ENCODE measurements at regions not wholly inside any gene's neighbourhood (a gene's known extent, or its start where the extent isn't known, plus 50 kb on each side); places are given as distances from the start of the nearest gene placed in this dataset.

DNA sequence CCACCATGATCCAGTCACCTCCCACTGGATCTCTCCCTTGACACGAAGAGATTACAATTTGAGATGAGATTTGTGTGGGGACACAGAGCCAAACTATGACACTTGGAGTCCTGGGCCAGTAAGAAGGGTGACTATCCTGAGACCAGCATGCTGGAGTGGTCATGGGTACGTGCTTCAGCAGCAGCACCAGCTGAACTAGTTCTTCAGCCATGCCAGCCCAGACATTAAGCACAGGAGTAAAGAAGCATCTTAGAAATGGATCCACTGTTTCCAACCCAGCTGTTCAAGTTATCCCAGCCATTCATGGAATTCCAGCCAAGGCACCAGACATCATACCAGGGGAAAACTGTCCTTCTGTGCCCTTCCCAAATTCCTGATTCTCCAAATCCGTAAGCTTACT lies 370.0 kb downstream of the MAFB start:
- H3K36me3 ChIP-seq (ENCODE audit: control insufficient read depth, insufficient read depth, low read length, severe bottlenecking): no peaks in the 10 kb centered on the region
- H3K4me3 ChIP-seq (ENCODE audit: low read length): no peak overlapping the region
- no peak for DNase-seq (ENCODE audit: low read depth)
- H3K9me3 ChIP-seq (ENCODE audit: control insufficient read depth, low read length): no peaks in the 10 kb centered on the region
- peaks cover 8% of the 10 kb centered on the region for H3K4me1 ChIP-seq (ENCODE audit: control insufficient read depth, insufficient read depth, low read length)
- H3K27me3 ChIP-seq (replicated peaks; ENCODE audit: control insufficient read depth, insufficient read depth, low read length): peaks cover 28% of the 10 kb centered on the region
- no peak overlapping the region for H3K9ac ChIP-seq (ENCODE audit: low read length)

DNA sequence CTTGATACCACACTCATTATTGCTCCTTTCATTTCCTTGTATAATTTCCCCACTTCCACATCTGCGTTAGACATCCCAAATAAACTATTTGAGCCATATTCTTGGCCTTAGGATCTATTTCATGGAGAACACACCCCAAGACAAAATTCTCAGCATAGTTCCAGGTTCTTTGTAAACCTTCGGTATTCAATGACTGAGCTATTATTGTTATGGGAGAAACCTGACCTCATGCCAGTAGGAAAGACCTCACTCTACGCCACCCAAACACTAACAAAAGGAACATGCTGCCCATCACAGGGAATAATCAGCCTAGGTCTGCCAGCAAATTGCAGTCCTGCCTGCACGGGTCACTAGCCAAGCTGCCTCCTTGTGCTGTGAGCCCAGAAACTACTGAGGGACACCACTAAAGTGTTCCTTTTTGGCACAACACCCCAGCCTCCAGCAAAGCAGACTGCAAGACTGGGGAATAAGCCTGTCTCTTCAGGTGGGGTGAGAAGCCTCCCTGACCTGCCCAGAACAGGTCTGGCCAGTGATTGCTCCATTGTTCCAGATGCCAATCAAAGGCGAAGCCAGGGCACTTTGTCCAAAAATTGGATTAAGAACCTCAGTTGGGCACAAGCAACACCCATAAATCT lies 371.8 kb downstream of the MAFB start:
- no peak overlapping the region for H3K9ac ChIP-seq (ENCODE audit: low read length)
- DNase-seq (ENCODE audit: low read depth): no peak
- H3K36me3 ChIP-seq (ENCODE audit: control insufficient read depth, insufficient read depth, low read length, severe bottlenecking): no peaks in the 10 kb centered on the region
- peaks cover 35% of the 10 kb centered on the region for H3K27me3 ChIP-seq (replicated peaks; ENCODE audit: control insufficient read depth, insufficient read depth, low read length)
- H3K9me3 ChIP-seq (ENCODE audit: control insufficient read depth, low read length): no peaks in the 10 kb centered on the region
- no peak overlapping the region for H3K4me3 ChIP-seq (ENCODE audit: low read length)
- peaks cover 4% of the 10 kb centered on the region for H3K4me1 ChIP-seq (ENCODE audit: control insufficient read depth, insufficient read depth, low read length)

DNA sequence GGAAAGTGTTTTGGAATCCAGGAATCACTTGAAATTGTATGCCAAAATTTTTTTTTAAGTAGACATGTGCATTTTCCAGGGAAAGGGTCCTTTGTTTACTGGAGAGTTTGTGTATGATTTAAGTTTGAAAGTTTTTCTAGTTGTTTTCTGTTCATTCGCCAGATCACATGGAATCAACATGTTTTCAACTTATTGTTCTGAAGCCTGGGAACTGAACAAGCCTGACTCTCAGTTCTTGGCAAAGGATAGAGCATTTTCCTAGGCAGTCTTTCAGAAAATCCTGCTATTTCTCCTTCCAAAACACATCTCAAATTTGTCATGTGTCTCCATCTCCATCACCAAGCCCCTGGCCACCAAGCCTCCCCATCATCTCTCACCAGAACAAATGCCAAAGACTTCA lies 374.8 kb downstream of the MAFB start:
- H3K4me1 ChIP-seq (ENCODE audit: control insufficient read depth, insufficient read depth, low read length): peaks cover 4% of the 10 kb centered on the region
- DNase-seq (ENCODE audit: low read depth): no peak
- H3K27me3 ChIP-seq (replicated peaks; ENCODE audit: control insufficient read depth, insufficient read depth, low read length): peaks cover 28% of the 10 kb centered on the region
- no peak overlapping the region for H3K4me3 ChIP-seq (ENCODE audit: low read length)
- no peak overlapping the region for H3K9ac ChIP-seq (ENCODE audit: low read length)
- H3K36me3 ChIP-seq (ENCODE audit: control insufficient read depth, insufficient read depth, low read length, severe bottlenecking): no peaks in the 10 kb centered on the region
- no peaks in the 10 kb centered on the region for H3K9me3 ChIP-seq (ENCODE audit: control insufficient read depth, low read length)

DNA sequence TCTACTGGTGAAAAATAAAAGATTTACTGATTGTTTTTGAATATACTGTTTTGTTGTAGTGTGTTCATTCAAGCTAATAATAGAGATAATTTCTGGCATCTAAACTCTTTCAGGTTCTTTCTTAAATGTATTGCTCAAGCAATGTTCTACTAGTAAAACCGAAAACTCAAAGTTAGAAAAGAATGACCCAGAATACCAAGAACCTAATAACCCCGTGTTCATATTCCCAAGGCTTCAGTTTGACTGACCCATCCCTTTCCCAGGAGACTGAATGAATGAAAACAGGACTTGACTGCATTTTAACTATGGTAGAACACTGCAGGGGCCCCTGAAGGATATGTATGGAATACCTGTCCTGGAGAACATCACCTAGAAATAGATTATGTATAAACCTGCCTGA lies 375.3 kb downstream of the MAFB start:
- H3K9me3 ChIP-seq (ENCODE audit: control insufficient read depth, low read length): no peaks in the 10 kb centered on the region
- H3K36me3 ChIP-seq (ENCODE audit: control insufficient read depth, insufficient read depth, low read length, severe bottlenecking): no peaks in the 10 kb centered on the region
- H3K27me3 ChIP-seq (replicated peaks; ENCODE audit: control insufficient read depth, insufficient read depth, low read length): peaks cover 23% of the 10 kb centered on the region
- no peak for DNase-seq (ENCODE audit: low read depth)
- H3K9ac ChIP-seq (ENCODE audit: low read length): no peak overlapping the region
- no peak overlapping the region for H3K4me3 ChIP-seq (ENCODE audit: low read length)
- peaks cover 4% of the 10 kb centered on the region for H3K4me1 ChIP-seq (ENCODE audit: control insufficient read depth, insufficient read depth, low read length)

DNA sequence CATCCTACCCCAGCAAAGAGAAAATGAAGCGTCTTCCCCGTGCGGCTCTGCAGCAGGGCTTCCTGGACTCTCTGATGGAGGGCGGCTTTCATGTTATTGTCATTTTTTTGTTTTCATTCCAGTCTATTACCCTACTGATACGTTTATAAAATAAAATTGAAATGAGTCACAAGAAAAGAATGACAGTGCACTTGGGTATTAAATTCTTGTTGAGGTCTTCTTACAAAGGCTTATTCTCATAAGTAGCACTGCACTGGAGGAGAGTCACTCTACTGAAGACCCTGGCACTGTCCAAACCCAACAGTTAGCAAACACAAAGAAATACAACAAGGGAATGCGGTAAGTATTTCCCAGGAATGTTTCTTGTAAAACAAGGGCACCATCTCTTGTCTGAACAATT lies 379.3 kb downstream of the MAFB start:
- no peaks in the 10 kb centered on the region for H3K9me3 ChIP-seq (ENCODE audit: control insufficient read depth, low read length)
- no peak overlapping the region for H3K9ac ChIP-seq (ENCODE audit: low read length)
- peaks cover 13% of the 10 kb centered on the region for H3K27me3 ChIP-seq (replicated peaks; ENCODE audit: control insufficient read depth, insufficient read depth, low read length)
- no peak for DNase-seq (ENCODE audit: low read depth)
- H3K36me3 ChIP-seq (ENCODE audit: control insufficient read depth, insufficient read depth, low read length, severe bottlenecking): no peaks in the 10 kb centered on the region
- H3K4me3 ChIP-seq (ENCODE audit: low read length): no peak overlapping the region
- H3K4me1 ChIP-seq (ENCODE audit: control insufficient read depth, insufficient read depth, low read length): peaks cover 4% of the 10 kb centered on the region

DNA sequence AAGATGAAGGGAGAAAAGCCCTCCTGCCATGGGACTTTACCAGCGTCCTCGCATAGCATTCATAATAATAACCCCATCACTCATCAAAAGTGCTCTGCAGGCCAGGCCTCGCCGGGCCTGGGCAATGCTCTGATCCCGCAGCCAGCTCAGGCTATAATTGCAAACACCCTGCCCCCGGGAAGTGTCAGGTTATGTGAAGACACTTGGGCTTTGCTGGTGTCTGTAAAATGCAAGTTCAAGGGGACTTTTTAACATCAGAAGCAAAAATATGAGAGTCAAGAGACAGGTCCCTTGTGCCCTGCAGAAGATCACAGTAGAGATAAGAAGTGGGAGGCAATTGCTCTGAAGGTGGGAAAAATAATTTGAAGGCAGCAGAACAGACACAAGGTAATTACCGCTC lies 381.0 kb downstream of the MAFB start:
- no peak overlapping the region for H3K4me3 ChIP-seq (ENCODE audit: low read length)
- no peaks in the 10 kb centered on the region for H3K36me3 ChIP-seq (ENCODE audit: control insufficient read depth, insufficient read depth, low read length, severe bottlenecking)
- no peak for DNase-seq (ENCODE audit: low read depth)
- H3K9ac ChIP-seq (ENCODE audit: low read length): no peak overlapping the region
- H3K4me1 ChIP-seq (ENCODE audit: control insufficient read depth, insufficient read depth, low read length): no peaks in the 10 kb centered on the region
- H3K9me3 ChIP-seq (ENCODE audit: control insufficient read depth, low read length): no peaks in the 10 kb centered on the region
- H3K27me3 ChIP-seq (replicated peaks; ENCODE audit: control insufficient read depth, insufficient read depth, low read length): peaks cover 10% of the 10 kb centered on the region

DNA sequence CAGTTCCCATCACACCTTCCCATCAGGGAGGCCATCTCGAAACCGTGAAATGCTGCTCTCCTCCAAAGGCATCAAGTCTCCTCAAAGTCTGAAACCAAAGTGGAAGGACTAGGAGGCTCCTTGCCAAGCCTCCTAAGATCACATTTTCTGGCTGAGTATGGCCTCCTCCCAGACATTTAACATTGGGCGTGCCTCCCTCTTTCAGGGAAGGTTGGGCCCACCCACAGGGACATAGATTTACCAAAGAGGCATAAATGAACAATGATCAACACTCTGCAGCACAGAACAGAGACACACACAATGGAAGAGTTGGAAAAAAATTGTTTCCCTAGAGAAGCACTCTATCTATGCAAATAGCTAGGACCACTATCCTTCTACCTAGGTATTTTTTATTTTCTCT lies 381.8 kb downstream of the MAFB start:
- no peaks in the 10 kb centered on the region for H3K4me1 ChIP-seq (ENCODE audit: control insufficient read depth, insufficient read depth, low read length)
- peaks cover 6% of the 10 kb centered on the region for H3K27me3 ChIP-seq (replicated peaks; ENCODE audit: control insufficient read depth, insufficient read depth, low read length)
- H3K9me3 ChIP-seq (ENCODE audit: control insufficient read depth, low read length): no peaks in the 10 kb centered on the region
- no peak overlapping the region for H3K9ac ChIP-seq (ENCODE audit: low read length)
- no peak for DNase-seq (ENCODE audit: low read depth)
- H3K4me3 ChIP-seq (ENCODE audit: low read length): no peak overlapping the region
- H3K36me3 ChIP-seq (ENCODE audit: control insufficient read depth, insufficient read depth, low read length, severe bottlenecking): no peaks in the 10 kb centered on the region

DNA sequence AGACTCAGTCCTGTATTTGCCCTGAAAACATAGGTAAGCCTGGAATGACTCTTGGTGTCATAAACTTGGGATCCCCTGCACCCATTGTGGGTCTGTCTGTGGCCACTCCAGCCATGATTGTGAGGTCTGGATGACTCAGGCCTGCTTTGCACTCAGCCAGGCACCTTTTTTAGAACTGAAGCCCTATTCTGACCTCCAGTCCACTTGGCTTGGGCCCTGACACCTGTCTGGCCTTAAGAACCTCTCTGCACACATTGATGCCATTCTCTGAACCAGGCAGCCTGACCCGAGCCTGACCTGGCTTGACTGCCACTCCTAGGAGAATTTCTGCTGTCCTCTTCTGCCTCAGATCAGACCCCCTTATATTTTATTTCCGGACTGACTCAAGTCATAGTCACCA lies 383.7 kb downstream of the MAFB start:
- no peak overlapping the region for H3K4me3 ChIP-seq (ENCODE audit: low read length)
- H3K36me3 ChIP-seq (ENCODE audit: control insufficient read depth, insufficient read depth, low read length, severe bottlenecking): no peaks in the 10 kb centered on the region
- peaks cover 6% of the 10 kb centered on the region for H3K27me3 ChIP-seq (replicated peaks; ENCODE audit: control insufficient read depth, insufficient read depth, low read length)
- no peaks in the 10 kb centered on the region for H3K4me1 ChIP-seq (ENCODE audit: control insufficient read depth, insufficient read depth, low read length)
- no peak for DNase-seq (ENCODE audit: low read depth)
- no peak overlapping the region for H3K9ac ChIP-seq (ENCODE audit: low read length)
- no peaks in the 10 kb centered on the region for H3K9me3 ChIP-seq (ENCODE audit: control insufficient read depth, low read length)

DNA sequence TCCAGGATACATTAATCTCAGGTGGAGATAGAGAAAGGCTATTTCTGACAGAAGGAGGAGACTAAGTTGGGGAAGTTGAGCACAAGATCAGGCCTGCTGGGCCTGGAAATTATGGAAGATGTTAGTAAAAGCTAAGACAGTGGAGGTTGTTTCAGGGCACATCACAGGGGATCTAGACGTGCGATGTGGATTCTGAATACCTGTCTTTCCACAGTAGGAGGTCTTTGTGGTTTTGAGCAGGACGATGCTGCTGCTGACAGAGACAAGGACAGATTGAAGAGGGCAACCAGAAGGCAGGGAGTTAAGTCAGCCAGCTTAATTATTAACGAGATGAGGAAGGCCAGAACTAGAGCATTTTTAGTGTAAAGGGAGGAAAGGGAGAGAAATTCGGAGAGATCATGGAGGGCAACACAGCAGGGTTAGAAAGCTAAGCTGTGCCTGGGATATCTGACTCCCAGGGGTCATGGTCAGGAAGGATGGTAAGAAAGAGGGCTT lies 384.9 kb downstream of the MAFB start:
- H3K9me3 ChIP-seq (ENCODE audit: control insufficient read depth, low read length): no peaks in the 10 kb centered on the region
- no peaks in the 10 kb centered on the region for H3K36me3 ChIP-seq (ENCODE audit: control insufficient read depth, insufficient read depth, low read length, severe bottlenecking)
- H3K27me3 ChIP-seq (replicated peaks; ENCODE audit: control insufficient read depth, insufficient read depth, low read length): peaks cover 12% of the 10 kb centered on the region
- no peak overlapping the region for H3K4me3 ChIP-seq (ENCODE audit: low read length)
- DNase-seq (ENCODE audit: low read depth): no peak
- H3K9ac ChIP-seq (ENCODE audit: low read length): no peak overlapping the region
- H3K4me1 ChIP-seq (ENCODE audit: control insufficient read depth, insufficient read depth, low read length): no peaks in the 10 kb centered on the region

DNA sequence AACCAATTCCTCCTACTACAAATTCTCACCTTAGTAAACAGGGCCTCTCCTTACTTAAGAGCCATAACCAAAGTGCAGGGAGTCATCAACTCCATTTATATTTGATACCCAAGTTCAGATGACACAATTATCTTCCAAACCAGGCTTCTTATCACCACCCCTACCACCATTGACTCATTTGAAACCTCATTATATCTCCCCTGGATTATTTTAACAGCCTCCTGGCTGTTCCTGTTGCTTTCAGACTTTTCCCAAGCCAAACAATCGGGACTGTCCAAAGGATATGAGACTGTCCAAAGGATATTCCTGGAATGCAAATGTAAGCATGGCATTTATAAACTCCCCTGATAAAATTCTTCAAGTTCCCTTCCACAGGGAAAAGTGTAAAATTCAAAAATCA lies 394.3 kb downstream of the MAFB start:
- Histone ChIP-seq H3K4me1 (ENCODE audit: control insufficient read depth, insufficient read depth, low read length) (peaks cover 30% of the 10 kb centered on the region), H3K9ac (ENCODE audit: low read length) (no peak overlapping the region), H3K36me3 (ENCODE audit: control insufficient read depth, insufficient read depth, low read length, severe bottlenecking) (no peaks in the 10 kb centered on the region), H3K4me3 (ENCODE audit: low read length) (no peak overlapping the region), H3K9me3 (ENCODE audit: control insufficient read depth, low read length) (peaks cover 19% of the 10 kb centered on the region), H3K27me3 (replicated peaks; ENCODE audit: control insufficient read depth, insufficient read depth, low read length) (peaks cover 16% of the 10 kb centered on the region)
- no peak for DNase-seq (ENCODE audit: low read depth)

DNA sequence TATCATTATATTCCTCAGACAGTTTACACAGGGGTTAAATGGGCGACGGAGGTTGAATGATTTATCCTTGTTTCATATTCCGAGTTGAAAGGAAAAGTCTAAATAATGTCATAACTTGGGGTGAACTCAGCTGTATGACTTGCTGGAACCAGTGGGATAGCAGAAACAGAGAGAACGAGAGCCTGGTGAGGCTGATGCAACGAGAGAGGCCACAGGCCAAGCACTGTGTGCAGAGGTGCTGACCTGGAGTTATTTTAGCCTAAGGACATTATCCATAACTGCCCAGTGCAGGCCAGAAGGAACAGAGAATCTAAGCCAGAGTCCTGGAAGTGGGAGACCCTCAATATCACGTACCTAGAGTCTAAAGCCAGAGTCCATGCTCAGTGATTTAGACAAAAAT lies 394.9 kb downstream of the MAFB start:
- no peak for DNase-seq (ENCODE audit: low read depth)
- Histone ChIP-seq H3K4me1 (ENCODE audit: control insufficient read depth, insufficient read depth, low read length) (peaks cover 30% of the 10 kb centered on the region), H3K9me3 (ENCODE audit: control insufficient read depth, low read length) (peaks cover 19% of the 10 kb centered on the region), H3K36me3 (ENCODE audit: control insufficient read depth, insufficient read depth, low read length, severe bottlenecking) (no peaks in the 10 kb centered on the region), H3K4me3 (ENCODE audit: low read length) (no peak overlapping the region), H3K9ac (ENCODE audit: low read length) (peak overlapping the region; percentile 22), H3K27me3 (replicated peaks; ENCODE audit: control insufficient read depth, insufficient read depth, low read length) (peaks cover 14% of the 10 kb centered on the region)

DNA sequence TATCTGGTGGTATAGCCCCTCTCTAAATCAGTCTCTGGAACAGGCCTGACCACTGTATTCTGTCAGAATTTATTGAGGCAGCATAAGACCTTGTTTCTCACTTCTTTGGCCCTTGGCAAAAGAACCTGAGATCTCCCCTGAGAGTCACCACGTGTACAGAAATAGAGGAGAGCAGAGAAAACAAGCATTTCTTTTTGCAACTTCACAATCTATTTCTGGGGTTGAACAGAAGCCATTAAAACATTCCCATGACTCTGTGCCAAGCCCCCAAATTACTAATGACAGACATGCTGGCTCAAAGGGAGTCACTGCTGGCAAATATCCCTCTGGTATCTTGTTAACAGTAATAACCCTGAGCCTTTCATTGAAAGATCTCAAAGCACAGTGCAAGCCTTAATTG lies 395.3 kb downstream of the MAFB start:
- peak overlapping the region; percentile 22 for H3K9ac ChIP-seq (ENCODE audit: low read length)
- peaks cover 12% of the 10 kb centered on the region for H3K27me3 ChIP-seq (replicated peaks; ENCODE audit: control insufficient read depth, insufficient read depth, low read length)
- H3K36me3 ChIP-seq (ENCODE audit: control insufficient read depth, insufficient read depth, low read length, severe bottlenecking): no peaks in the 10 kb centered on the region
- H3K4me1 ChIP-seq (ENCODE audit: control insufficient read depth, insufficient read depth, low read length): peaks cover 30% of the 10 kb centered on the region
- no peak overlapping the region for H3K4me3 ChIP-seq (ENCODE audit: low read length)
- DNase-seq (ENCODE audit: low read depth): no peak
- H3K9me3 ChIP-seq (ENCODE audit: control insufficient read depth, low read length): peaks cover 19% of the 10 kb centered on the region

Measured in adipocyte (in vitro differentiated cells).